GM18907 (cell line): ENCODE measurements at regions not wholly inside any gene's neighbourhood (a gene's known extent, or its start where the extent isn't known, plus 50 kb on each side); places are given as distances from the start of the nearest gene placed in this dataset.
"Not testable (repeated sequence)": the region's sequence is repeated elsewhere in the genome, so short reads cannot be mapped to it uniquely, and the experiment has no call there.

Experiments
- ATAC-seq: cut with Tn5 transposase; IDR thresholded peaks from one replicate; pipeline ENCODE4 v1.9.1; 2021; ENCODE audit warnings: mild to moderate bottlenecking, moderate library complexity; ENCODE audit not compliant: unreplicated experiment

GRCh38 chr9:25472085-25472607 is 206.1 kb downstream of the TUSC1 start:
- no peak for ATAC-seq

- ATAC-seq = no peak
These were observed 216.8 kb downstream of the TUSC1 start for GRCh38 chr9:25461416-25461815.

GRCh38 chr9:25453875-25454274 is 224.4 kb downstream of the TUSC1 start:
- ATAC-seq = no peak

DNA sequence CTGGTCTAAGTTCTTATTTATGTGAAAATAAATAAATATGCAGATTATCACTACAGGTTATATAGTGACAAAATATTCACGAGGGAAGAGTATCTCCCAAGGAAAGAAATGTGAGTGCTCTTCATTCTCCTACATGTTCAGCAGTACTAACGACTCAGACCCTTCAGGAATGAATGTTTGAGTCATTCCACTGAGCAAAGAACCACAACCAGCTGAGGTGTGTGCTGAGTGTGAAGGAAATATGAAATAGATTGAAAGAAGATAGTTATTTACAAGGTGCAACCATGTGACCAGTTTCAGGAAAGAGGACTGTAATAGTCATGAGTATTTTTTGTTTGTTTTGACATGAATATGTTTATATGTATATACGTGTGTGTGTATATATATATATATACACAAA is 228.7 kb downstream of the TUSC1 start:
- ATAC-seq = no peak

DNA sequence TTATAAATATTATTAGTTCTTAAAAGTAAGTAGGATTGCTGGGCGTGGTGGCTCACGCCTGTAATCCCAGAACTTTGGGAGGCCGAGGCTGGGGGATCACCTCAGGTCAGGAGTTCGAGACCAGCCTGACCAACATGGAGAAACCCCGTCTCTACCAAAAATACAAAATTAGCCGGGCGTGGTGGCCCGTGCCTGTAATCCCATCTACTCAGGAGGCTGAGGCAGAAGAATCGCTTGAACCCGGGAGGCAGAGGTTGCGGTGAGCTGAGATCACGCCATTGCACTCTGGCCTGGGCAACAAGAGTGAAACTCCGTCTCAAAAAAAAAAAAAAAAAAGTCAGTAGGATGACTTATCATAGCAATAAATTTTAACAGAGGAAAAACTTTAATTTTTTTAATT is 232.5 kb downstream of the TUSC1 start:
- not testable (repeated sequence) for ATAC-seq

- no peak for ATAC-seq
These were observed 235.7 kb downstream of the TUSC1 start for GRCh38 chr9:25442526-25442925.

DNA sequence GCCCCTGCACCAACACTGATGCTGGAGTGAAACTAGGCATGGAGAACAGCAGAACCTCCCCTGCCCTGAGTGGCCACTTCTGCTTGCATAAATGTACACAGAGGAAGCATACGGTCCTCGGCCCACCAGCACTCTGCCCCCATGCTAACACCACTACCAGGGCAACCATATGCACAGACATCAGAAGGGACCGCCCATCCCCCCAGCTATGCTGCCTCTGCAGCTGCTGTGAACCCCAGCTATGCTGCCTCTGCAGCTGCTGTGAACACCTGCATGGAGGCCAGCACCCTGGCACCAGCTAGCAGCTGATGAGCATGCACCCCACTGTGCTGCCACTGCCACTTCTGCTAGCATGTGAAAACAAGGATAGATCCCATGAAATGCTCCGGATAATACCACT is 250.3 kb downstream of the TUSC1 start:
- no peak for ATAC-seq

DNA sequence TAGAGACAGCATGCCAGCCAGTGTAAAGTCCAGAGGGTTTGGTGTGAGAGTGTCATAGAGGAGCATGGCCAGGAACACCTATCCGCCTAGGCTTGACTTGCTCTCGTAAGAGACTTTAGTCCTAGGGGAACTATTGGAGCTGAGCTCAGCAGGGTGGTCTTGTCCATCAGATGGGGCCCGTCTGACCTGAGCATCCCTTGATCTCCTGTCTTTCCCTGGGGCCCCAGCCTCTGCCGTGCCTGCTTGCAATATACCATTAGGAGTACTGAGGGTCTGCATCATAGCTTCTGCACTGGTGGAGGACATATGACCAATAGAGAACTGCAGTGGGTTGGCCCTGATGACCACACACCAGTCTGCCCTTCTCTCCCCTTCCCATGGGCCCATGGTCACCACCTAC is 251.0 kb downstream of the TUSC1 start:
- no peak for ATAC-seq

- no peak for ATAC-seq
These were observed 256.7 kb downstream of the TUSC1 start for GRCh38 chr9:25421560-25421959.

GRCh38 chr9:25418974-25419373 is 259.3 kb downstream of the TUSC1 start:
- ATAC-seq = no peak

DNA sequence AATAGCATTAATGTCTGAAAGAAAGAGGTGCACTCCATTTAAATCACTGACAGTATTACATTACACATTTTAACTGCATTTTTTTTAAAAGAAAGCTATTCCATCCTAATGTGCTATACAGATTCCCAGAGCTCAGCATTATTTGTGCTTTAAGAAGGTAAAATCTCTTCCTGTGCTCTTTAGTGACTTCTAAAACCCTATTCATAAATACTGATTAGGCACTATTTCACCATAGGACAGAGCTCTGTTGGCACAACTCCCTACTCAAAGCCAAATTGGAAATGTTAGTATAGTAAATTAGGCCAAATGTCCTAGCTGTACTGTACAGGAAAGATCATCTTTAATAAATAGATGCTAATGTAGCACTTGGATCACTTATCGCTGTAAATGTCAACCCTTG is 262.5 kb downstream of the TUSC1 start:
- no peak for ATAC-seq

DNA sequence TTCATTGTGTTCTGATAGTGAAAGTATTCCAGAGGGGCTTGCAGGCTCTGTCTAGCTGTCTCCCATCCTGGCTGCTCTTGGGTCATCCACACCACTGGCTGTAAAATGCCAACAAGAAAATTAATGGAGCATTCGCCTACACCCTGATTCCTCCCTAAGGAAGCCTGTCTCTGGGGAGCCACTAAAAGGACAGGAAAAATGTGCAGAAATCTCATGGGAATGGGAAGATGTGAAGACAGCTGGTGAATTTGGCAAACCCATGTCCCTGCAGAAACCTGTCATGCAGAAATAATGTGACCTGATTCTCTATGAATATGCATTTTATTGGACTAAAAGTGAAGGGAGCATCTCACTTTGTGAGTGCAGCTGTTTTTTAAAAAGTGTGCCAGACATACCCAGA is 265.6 kb downstream of the TUSC1 start:
- ATAC-seq = no peak

- no peak for ATAC-seq
These were observed 280.5 kb downstream of the TUSC1 start for GRCh38 chr9:25397746-25398145.

- ATAC-seq = no peak
These were observed 281.4 kb downstream of the TUSC1 start for GRCh38 chr9:25396828-25397227.

GRCh38 chr9:25381141-25381540 is 297.1 kb downstream of the TUSC1 start:
- ATAC-seq = no peak

DNA sequence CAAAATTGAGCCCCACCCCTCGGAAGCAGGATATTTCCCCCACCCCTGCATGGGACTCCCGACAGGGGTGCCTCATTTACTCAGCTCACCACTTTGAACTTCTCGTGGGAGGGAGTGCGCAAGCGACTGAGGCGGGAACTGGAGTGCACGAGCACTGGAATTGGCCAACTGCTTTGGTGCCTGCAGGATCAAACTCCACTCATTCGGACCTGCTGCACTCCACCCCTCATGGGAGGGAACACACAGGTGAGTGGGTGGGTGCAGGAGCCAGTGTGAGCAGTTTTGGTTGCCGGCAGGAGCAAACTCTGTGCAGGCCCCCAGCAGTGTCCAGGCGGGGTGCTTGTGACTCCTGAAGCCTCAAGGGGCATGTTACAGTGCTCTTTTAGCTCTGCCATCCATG is 301.2 kb downstream of the TUSC1 start:
- no peak for ATAC-seq

GRCh38 chr9:25374281-25374680 is 304.0 kb downstream of the TUSC1 start:
- ATAC-seq = no peak

- ATAC-seq = no peak
These were observed 311.3 kb downstream of the TUSC1 start for GRCh38 chr9:25366906-25367305.

GRCh38 chr9:25353783-25354182 is 324.5 kb downstream of the TUSC1 start:
- ATAC-seq = no peak

- ATAC-seq = no peak
These were observed 328.2 kb downstream of the TUSC1 start for GRCh38 chr9:25350011-25350410.

- no peak for ATAC-seq
These were observed 356.1 kb downstream of the TUSC1 start for GRCh38 chr9:25322142-25322541.

DNA sequence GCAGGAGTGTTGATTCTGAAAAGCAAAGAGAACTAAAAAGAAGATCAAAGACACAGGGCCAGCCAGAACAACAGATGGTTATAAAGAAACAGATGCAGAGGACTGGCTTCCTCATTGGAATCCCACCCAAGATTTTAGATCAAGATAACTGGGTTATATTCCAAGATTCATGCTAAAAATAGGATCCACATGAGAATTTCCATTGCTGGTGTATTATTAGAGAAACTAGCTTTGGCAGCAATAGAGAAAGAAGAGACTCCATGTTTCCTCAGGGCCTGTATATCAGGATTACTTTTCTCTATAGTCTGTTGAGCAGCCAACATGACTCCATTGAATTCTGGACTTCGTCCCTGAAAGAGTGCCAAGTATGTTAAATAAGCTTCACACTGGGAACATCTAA is 367.3 kb downstream of the TUSC1 start:
- ATAC-seq = no peak

GRCh38 chr9:25308549-25308948 is 369.7 kb downstream of the TUSC1 start:
- ATAC-seq = no peak

- no peak for ATAC-seq
These were observed 375.6 kb downstream of the TUSC1 start for GRCh38 chr9:25302601-25303000.
